Gastrocnemius medialis (tissue), 4 donors: ENCODE measurements at regions not wholly inside any gene's neighbourhood (a gene's known extent, or its start where the extent isn't known, plus 50 kb on each side); places are given as distances from the start of the nearest gene placed in this dataset.
"Not testable (repeated sequence)": the region's sequence is repeated elsewhere in the genome, so short reads cannot be mapped to it uniquely, and the experiment has no call there.

ENCODE experiments used
- ATAC-seq, 2 donors: fragments of 150-250 bp; one replicate each; pipeline ENCODE4 v1.9.1; 2016
- DNase-seq, 2 donors: peaks; one replicate each; pipeline ENCODE4 v3.0.0-alpha.2; 2019
- H3K27ac ChIP-seq, 4 donors: fragments of 200-600 bp; sonication (generic); 1 replicate in 1 of 4; 2 replicates in 3 of 4; pipeline ENCODE4 v1.5.1; 2016 to 2018; ENCODE audit warnings: mild to moderate bottlenecking in 2 of 4, moderate library complexity in 1 of 4
- H3K27me3 ChIP-seq, 3 donors: fragments of 200-600 bp; sonication (generic) in 2 of 3; 1 replicate in 1 of 3; 2 replicates in 2 of 3; pipeline versions ENCODE4 v1.5.1 to v1.6.0; 2016 to 2019; ENCODE audit warnings: mild to moderate bottlenecking in 1 of 3, moderate library complexity in 1 of 3
- H3K36me3 ChIP-seq, 2 donors: fragments of 200-600 bp; sonication (generic) in 1 of 2; one replicate each; pipeline ENCODE4 v1.5.1; 2017 to 2018
- H3K4me1 ChIP-seq, 2 donors: fragments of 200-600 bp; sonication (generic) in 1 of 2; one replicate each; pipeline ENCODE4 v1.5.1; 2016 to 2017; ENCODE audit warnings: mild to moderate bottlenecking in 2 of 2
- H3K4me3 ChIP-seq, 4 donors: fragments of 200-600 bp; sonication (generic) in 3 of 4; 1 replicate in 1 of 4; 2 replicates in 3 of 4; pipeline ENCODE4 v1.5.1; 2016 to 2019; ENCODE audit warnings: mild to moderate bottlenecking in 2 of 4
- H3K9me3 ChIP-seq, 3 donors: fragments of 200-600 bp; sonication (generic) in 2 of 3; 1 replicate in 1 of 3; 2 replicates in 2 of 3; pipeline ENCODE4 v1.5.1; 2016 to 2019
- in situ Hi-C, 4 donors: fragments of 200-750 bp; cut with MboI; loops; one replicate each; pipeline versions ENCODE4 v1.15.0 to v1.8.0; 2017; ENCODE audit warnings: low sequenced_read_pairs in 4 of 4
- intact Hi-C: fragments of 100-400 bp; cut with DNase I; formaldehyde crosslinking; loops from one replicate; pipeline ENCODE4 v1.15.1; 2023; ENCODE audit warnings: low total_unique reads

- in situ Hi-C loops, H3K27me3 ChIP-seq, H3K27ac ChIP-seq, intact Hi-C loops, H3K36me3 ChIP-seq, DNase-seq, ATAC-seq, H3K9me3 ChIP-seq, H3K4me1 ChIP-seq, H3K4me3 ChIP-seq: not testable (repeated sequence)
Measured at GRCh38 chr9:42288002-42288864, 104.8 kb downstream of the SPATA31A6 start.

- H3K9me3 ChIP-seq, H3K27me3 ChIP-seq, H3K27ac ChIP-seq, H3K4me3 ChIP-seq, H3K36me3 ChIP-seq, H3K4me1 ChIP-seq, DNase-seq, in situ Hi-C loops, intact Hi-C loops, ATAC-seq: not testable (repeated sequence)
Measured at GRCh38 chr9:42288865-42289229, 105.4 kb downstream of the SPATA31A6 start.

DNA sequence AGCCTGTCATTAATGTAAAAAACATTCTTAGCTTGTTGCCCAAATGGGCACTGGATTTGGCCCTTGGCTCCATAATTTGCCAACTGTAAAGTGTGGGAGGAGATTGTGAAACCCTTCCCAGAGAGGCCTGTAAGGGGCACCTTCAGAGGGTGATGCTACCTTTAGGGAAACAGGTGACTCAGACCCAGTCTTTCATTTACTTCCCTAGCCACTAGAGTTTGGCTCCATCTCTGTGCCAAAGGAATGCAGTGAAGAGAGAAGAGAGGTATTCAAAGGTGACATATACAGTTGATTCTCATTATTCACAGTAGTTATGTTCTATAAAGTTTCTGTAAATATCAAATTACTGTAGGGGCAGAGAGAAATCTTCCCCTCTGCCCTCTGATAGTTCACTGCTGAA, 116.7 kb downstream of the SPATA31A6 start:
- in situ Hi-C loops, H3K27me3 ChIP-seq, H3K4me3 ChIP-seq, intact Hi-C loops, ATAC-seq, H3K27ac ChIP-seq, H3K4me1 ChIP-seq, DNase-seq, H3K36me3 ChIP-seq, H3K9me3 ChIP-seq: not testable (repeated sequence)

GRCh38 chr9:42306625-42307024, 123.2 kb downstream of the SPATA31A6 start:
- in situ Hi-C loops, DNase-seq: not testable (repeated sequence)

GRCh38 chr9:42307449-42307848, 124.0 kb downstream of the SPATA31A6 start:
- H3K4me3 ChIP-seq, DNase-seq, H3K36me3 ChIP-seq, H3K9me3 ChIP-seq, ATAC-seq, H3K4me1 ChIP-seq, H3K27me3 ChIP-seq, H3K27ac ChIP-seq, intact Hi-C loops, in situ Hi-C loops: not testable (repeated sequence)

More at GRCh38 chr9:42306625-42307024, 123.2 kb downstream of the SPATA31A6 start:
- H3K27ac ChIP-seq, H3K36me3 ChIP-seq, H3K4me1 ChIP-seq, H3K27me3 ChIP-seq, intact Hi-C loops, ATAC-seq, H3K4me3 ChIP-seq, H3K9me3 ChIP-seq: not testable (repeated sequence)

DNA sequence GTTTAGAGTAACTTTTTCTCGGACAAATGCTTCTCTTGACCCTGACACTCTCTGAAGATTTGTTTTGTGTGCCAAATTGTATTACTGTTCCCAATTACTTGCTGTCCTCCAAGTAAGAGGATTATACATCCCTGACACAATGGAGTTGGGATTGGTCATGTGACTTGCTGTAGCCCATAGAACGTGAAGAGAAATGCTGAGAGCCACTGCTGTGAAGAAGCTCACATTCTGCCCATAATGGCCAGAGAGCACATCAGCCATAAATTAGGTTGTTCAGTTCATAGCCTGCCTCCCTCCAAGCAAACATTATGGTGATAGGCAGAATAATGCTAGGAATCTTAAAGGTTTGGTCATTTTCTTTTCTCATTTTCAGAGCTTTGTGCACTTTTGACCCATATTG, 127.5 kb downstream of the SPATA31A6 start:
- intact Hi-C loops, H3K27ac ChIP-seq, ATAC-seq, in situ Hi-C loops, H3K4me1 ChIP-seq, H3K36me3 ChIP-seq, H3K4me3 ChIP-seq, H3K27me3 ChIP-seq, H3K9me3 ChIP-seq, DNase-seq: not testable (repeated sequence)

- H3K36me3 ChIP-seq, H3K4me1 ChIP-seq, intact Hi-C loops, in situ Hi-C loops, H3K4me3 ChIP-seq, H3K27me3 ChIP-seq, H3K27ac ChIP-seq, ATAC-seq, H3K9me3 ChIP-seq, DNase-seq: not testable (repeated sequence)
Measured at GRCh38 chr9:42316026-42316425, 132.6 kb downstream of the SPATA31A6 start.

DNA sequence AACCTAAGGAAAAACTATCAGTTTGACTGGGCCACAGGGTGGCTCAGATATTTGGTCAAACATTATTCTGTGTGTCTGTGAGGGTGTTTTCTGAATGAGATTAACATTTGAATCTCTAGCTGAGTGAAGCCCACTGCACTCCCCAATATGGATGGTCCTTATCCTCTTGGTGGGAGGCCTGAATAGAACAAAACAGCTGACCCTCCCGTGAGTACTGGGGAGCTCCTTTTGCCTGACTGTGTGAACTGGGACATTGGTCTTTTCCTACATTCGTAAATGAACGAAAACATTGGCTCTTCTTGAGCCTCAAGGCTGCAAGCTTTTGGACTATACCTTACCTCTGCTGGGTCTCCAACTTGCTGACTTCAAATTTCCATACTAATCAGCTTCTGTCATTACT, 134.2 kb downstream of the SPATA31A6 start:
- H3K27me3 ChIP-seq, H3K36me3 ChIP-seq, H3K9me3 ChIP-seq, H3K4me1 ChIP-seq, H3K4me3 ChIP-seq, DNase-seq, H3K27ac ChIP-seq, ATAC-seq, intact Hi-C loops, in situ Hi-C loops: not testable (repeated sequence)

GRCh38 chr9:42323084-42323809, 139.8 kb downstream of the SPATA31A6 start:
- H3K27ac ChIP-seq, H3K27me3 ChIP-seq, H3K4me3 ChIP-seq, intact Hi-C loops, H3K36me3 ChIP-seq, in situ Hi-C loops, H3K4me1 ChIP-seq, DNase-seq, ATAC-seq, H3K9me3 ChIP-seq: not testable (repeated sequence)

DNA sequence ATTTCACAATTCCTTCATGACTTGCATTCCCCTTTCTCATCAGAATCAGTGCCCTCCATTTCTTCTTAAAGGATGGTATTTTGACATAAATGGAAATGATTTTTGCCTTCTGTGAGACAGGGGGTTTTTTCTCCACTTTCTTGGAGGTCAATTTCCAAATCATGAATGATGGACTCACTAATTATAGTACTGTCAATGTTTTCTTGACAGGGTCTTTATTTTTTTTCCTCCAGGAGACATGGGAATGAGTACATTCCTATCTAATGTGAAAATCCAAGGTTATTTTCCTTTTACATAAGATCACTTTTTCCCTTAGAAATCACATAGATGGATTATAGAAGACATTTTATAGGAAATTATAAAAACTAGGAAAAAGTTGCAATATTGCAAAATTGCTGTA, 141.7 kb downstream of the SPATA31A6 start:
- ATAC-seq, intact Hi-C loops: not testable (repeated sequence)

GRCh38 chr9:42325561-42325960, 142.1 kb downstream of the SPATA31A6 start:
- ATAC-seq, H3K27ac ChIP-seq, H3K27me3 ChIP-seq, DNase-seq, in situ Hi-C loops, H3K36me3 ChIP-seq, intact Hi-C loops, H3K4me3 ChIP-seq, H3K4me1 ChIP-seq, H3K9me3 ChIP-seq: not testable (repeated sequence)

More for the DNA sequence above, 141.7 kb downstream of the SPATA31A6 start:
- H3K4me1 ChIP-seq, H3K36me3 ChIP-seq, H3K27me3 ChIP-seq, in situ Hi-C loops, H3K27ac ChIP-seq, DNase-seq, H3K9me3 ChIP-seq, H3K4me3 ChIP-seq: not testable (repeated sequence)

DNA sequence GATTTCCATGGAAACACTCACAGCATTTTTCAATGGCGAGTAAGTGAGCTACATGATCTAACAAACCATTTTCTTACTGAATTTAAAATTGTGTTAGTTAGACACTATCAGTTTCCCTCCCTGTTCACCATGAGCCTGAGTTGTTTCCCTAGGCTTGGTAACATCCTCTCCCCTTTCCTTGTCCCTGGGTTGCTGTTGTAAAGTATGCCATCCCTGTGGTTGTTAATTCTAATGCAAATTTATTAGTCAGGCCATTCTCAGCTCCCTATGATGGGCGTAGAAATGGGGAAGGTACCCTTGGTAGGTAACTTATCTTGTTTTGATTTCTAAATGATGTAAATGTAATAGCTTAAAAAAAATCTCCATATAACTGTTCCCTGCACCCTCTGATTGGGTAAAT, 143.0 kb downstream of the SPATA31A6 start:
- intact Hi-C loops, H3K9me3 ChIP-seq, H3K36me3 ChIP-seq, DNase-seq, H3K4me3 ChIP-seq, H3K4me1 ChIP-seq, in situ Hi-C loops, H3K27ac ChIP-seq, ATAC-seq, H3K27me3 ChIP-seq: not testable (repeated sequence)
